Spleen (tissue), 7 donors: ENCODE measurements at regions not wholly inside any gene's neighbourhood (a gene's known extent, or its start where the extent isn't known, plus 50 kb on each side); places are given as distances from the start of the nearest gene placed in this dataset.

ENCODE experiments used
- CTCF ChIP-seq, 11 experiments: fragments of 200-600 bp in 7 of 11; fragments of 450-650 bp in 4 of 11; sonication (generic) in 4 of 11; IDR thresholded peaks in 8 of 11; conservative IDR thresholded peaks in 3 of 11; 1 replicate in 7 of 11; 2 replicates in 4 of 11; pipeline versions ENCODE4 v1.4.0 to v1.8.0; 2016 to 2021; ENCODE audit warnings: antibody characterized with exemption in 11 of 11, inconsistent platforms in 4 of 11, mild to moderate bottlenecking in 1 of 11
- POLR2A ChIP-seq, 3 donors: fragments of 450-650 bp; IDR thresholded peaks; one replicate each; pipeline ENCODE4 v1.5.1; 2017; ENCODE audit warnings: antibody characterized with exemption in 3 of 3, mild to moderate bottlenecking in 1 of 3
- donor health status: DM: no; HTN: no; CAD: no; lungs with moderate emphysema.
- donor health status: DM: no; HTN: no; CAD: no.
- donor health status: DM: no; HTN: no; CAD: no.

- TF ChIP-seq CTCF (IDR thresholded peaks at IDR 0.05 in 8 of 11, conservative IDR thresholded peaks at IDR 0.05 in 3 of 11) = no peak
- no peak for TF ChIP-seq POLR2A (IDR thresholded peaks at IDR 0.05)
Observed at GRCh38 chr3:124560666-124561215, 169.5 kb upstream of the UMPS start.
